GM04503 (cell line): ENCODE measurements at regions not wholly inside any gene's neighbourhood (a gene's known extent, or its start where the extent isn't known, plus 50 kb on each side); places are given as distances from the start of the nearest gene placed in this dataset.
"Not testable (repeated sequence)": the region's sequence is repeated elsewhere in the genome, so short reads cannot be mapped to it uniquely, and the experiment has no call there.

Experiments
- DNase-seq: peaks from one replicate; pipeline ENCODE4 v3.0.0-alpha.2; 2012; ENCODE audit warnings: low read depth

GRCh38 chr4:31755751-31756150 lies 1035.6 kb downstream of the PCDH7 start:
- no peak for DNase-seq

- DNase-seq: no peak
These were observed 1048.6 kb downstream of the PCDH7 start for GRCh38 chr4:31768756-31769155.

GRCh38 chr4:31783311-31783710 lies 1063.1 kb downstream of the PCDH7 start:
- DNase-seq: no peak

GRCh38 chr4:31784558-31784957 lies 1064.4 kb downstream of the PCDH7 start:
- no peak for DNase-seq

- no peak for DNase-seq
These were observed 1067.5 kb downstream of the PCDH7 start for GRCh38 chr4:31787701-31788100.

GRCh38 chr4:31788676-31789075 lies 1068.5 kb downstream of the PCDH7 start:
- no peak for DNase-seq

GRCh38 chr4:31791666-31792065 lies 1071.5 kb downstream of the PCDH7 start:
- no peak for DNase-seq

- no peak for DNase-seq
These were observed 1073.7 kb downstream of the PCDH7 start for GRCh38 chr4:31793907-31794306.

GRCh38 chr4:31797052-31797451 lies 1076.9 kb downstream of the PCDH7 start:
- not testable (repeated sequence) for DNase-seq

GRCh38 chr4:31803526-31804195 lies 1083.5 kb downstream of the PCDH7 start:
- DNase-seq: no peak

GRCh38 chr4:31807036-31807435 lies 1086.9 kb downstream of the PCDH7 start:
- DNase-seq: no peak

- DNase-seq: no peak
These were observed 1124.2 kb downstream of the PCDH7 start for GRCh38 chr4:31844350-31844749.

GRCh38 chr4:31851946-31852345 lies 1131.8 kb downstream of the PCDH7 start:
- no peak for DNase-seq

GRCh38 chr4:31877429-31877828 lies 1157.3 kb downstream of the PCDH7 start:
- no peak for DNase-seq

GRCh38 chr4:31880837-31881236 lies 1160.7 kb downstream of the PCDH7 start:
- not testable (repeated sequence) for DNase-seq

- no peak for DNase-seq
These were observed 1176.2 kb downstream of the PCDH7 start for GRCh38 chr4:31896349-31896748.

GRCh38 chr4:31905363-31905762 lies 1185.2 kb downstream of the PCDH7 start:
- no peak for DNase-seq

GRCh38 chr4:31908261-31908660 lies 1188.1 kb downstream of the PCDH7 start:
- no peak for DNase-seq

- DNase-seq: no peak
These were observed 1197.2 kb downstream of the PCDH7 start for GRCh38 chr4:31917334-31917733.

GRCh38 chr4:31918891-31919290 lies 1198.7 kb downstream of the PCDH7 start:
- no peak for DNase-seq

- no peak for DNase-seq
These were observed 1203.5 kb downstream of the PCDH7 start for GRCh38 chr4:31923634-31924033.

- no peak for DNase-seq
These were observed 1209.6 kb downstream of the PCDH7 start for GRCh38 chr4:31929676-31930345.

GRCh38 chr4:31946456-31946855 lies 1226.3 kb downstream of the PCDH7 start:
- DNase-seq: no peak

- DNase-seq: no peak
These were observed 1226.9 kb downstream of the PCDH7 start for GRCh38 chr4:31947101-31947500.
